Testis (tissue), 2 donors: ENCODE measurements at regions not wholly inside any gene's neighbourhood (a gene's known extent, or its start where the extent isn't known, plus 50 kb on each side); places are given as distances from the start of the nearest gene placed in this dataset.

Source experiments
- CTCF ChIP-seq, 3 experiments: fragments of 450-650 bp in 2 of 3; fragments of 200-600 bp in 1 of 3; sonication (generic) in 1 of 3; IDR thresholded peaks; one replicate each; pipeline ENCODE4 v1.5.1; 2016 to 2019; ENCODE audit warnings: antibody characterized with exemption in 3 of 3, mild to moderate bottlenecking in 2 of 3, moderate library complexity in 1 of 3
- POLR2A ChIP-seq: fragments of 450-650 bp; IDR thresholded peaks from one replicate; pipeline ENCODE4 v1.6.1; 2017; ENCODE audit warnings: antibody characterized with exemption, mild to moderate bottlenecking, moderate library complexity

- TF ChIP-seq CTCF (IDR thresholded peaks at IDR 0.05): no peak
- TF ChIP-seq POLR2A: no peak
These were observed 198.4 kb upstream of the SLITRK6 start for GRCh38 chr13:85997587-85997986.
